Adipocyte (in vitro differentiated cells): ENCODE measurements at regions not wholly inside any gene's neighbourhood (a gene's known extent, or its start where the extent isn't known, plus 50 kb on each side); places are given as distances from the start of the nearest gene placed in this dataset.
"Not testable (repeated sequence)": the region's sequence is repeated elsewhere in the genome, so short reads cannot be mapped to it uniquely, and the experiment has no call there.

Source experiments
- DNase-seq: peaks from one replicate; pipeline ENCODE4 v3.0.0-alpha.2; 2015; ENCODE audit warnings: low read depth
- H3K27me3 ChIP-seq: replicated peaks from 2 replicates; pipeline ENCODE4 v1.7.0; 2013; ENCODE audit warnings: mild to moderate bottlenecking, low read length, moderate library complexity; ENCODE audit not compliant: control insufficient read depth, insufficient read depth
- H3K36me3 ChIP-seq: 2 replicates; pipeline ENCODE4 v1.7.0; 2013; ENCODE audit warnings: low read length, mild to moderate bottlenecking, moderate library complexity; ENCODE audit not compliant: control insufficient read depth, insufficient read depth, severe bottlenecking
- H3K4me1 ChIP-seq: 2 replicates; pipeline ENCODE4 v1.7.0; 2013; ENCODE audit warnings: mild to moderate bottlenecking, low read length, moderate library complexity; ENCODE audit not compliant: control insufficient read depth, insufficient read depth
- H3K4me3 ChIP-seq: 2 replicates; pipeline ENCODE4 v1.7.0; 2013; ENCODE audit warnings: mild to moderate bottlenecking, low read length, moderate library complexity
- H3K9ac ChIP-seq: 2 replicates; pipeline ENCODE4 v1.7.0; 2013; ENCODE audit warnings: mild to moderate bottlenecking, low read length, moderate library complexity
- H3K9me3 ChIP-seq: 2 replicates; pipeline ENCODE4 v1.7.0; 2013; ENCODE audit warnings: mild to moderate bottlenecking, low read length, moderate library complexity; ENCODE audit not compliant: control insufficient read depth

DNA sequence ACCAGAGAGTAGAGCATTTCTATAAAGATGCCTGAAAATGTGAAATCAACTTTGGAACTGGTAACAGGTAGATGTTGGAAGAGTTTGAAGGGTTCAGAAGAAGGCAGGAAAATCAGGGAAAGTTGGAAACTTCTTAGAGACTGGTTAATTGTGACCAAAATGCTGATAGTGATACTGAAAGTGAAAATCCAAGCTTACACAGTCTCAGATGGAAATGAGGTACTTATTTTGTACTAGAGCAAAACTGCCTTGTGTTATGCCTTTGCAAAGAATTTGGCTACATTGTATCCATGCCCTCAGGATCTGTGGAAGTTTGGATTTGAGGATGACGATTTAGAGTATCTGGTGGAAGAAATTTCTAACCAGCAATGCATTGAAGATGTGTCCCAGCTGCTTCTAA lies 430.6 kb upstream of the KCND2 start:
- H3K4me1 ChIP-seq: no peaks in the 10 kb centered on the region
- no peaks in the 10 kb centered on the region for H3K27me3 ChIP-seq
- no peaks in the 10 kb centered on the region for H3K36me3 ChIP-seq
- no peak overlapping the region for H3K9ac ChIP-seq
- DNase-seq: no peak
- peaks cover 17% of the 10 kb centered on the region for H3K9me3 ChIP-seq
- H3K4me3 ChIP-seq: no peak overlapping the region

DNA sequence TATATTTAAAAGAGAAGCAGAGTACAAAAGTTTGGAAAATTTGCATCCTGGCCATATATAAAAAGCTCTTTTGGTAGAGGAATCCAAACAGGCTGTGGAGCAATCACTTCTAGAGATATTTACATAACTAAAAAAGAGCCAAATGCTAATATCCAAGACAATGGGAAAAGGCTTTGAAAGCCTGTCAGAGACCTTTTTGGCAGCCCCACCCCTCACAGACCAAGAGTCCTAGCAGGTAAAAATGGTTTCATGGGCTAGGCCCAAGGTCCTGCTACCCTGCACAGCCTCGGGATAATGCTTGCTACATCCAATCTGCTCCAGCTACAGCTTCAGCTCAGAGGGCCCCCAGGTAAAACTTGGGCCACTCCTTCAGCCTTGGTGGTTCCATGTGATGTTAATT lies 430.2 kb upstream of the KCND2 start:
- no peaks in the 10 kb centered on the region for H3K4me1 ChIP-seq
- no peak overlapping the region for H3K4me3 ChIP-seq
- H3K9ac ChIP-seq: no peak overlapping the region
- DNase-seq: no peak
- H3K27me3 ChIP-seq: no peaks in the 10 kb centered on the region
- peaks cover 17% of the 10 kb centered on the region for H3K9me3 ChIP-seq
- no peaks in the 10 kb centered on the region for H3K36me3 ChIP-seq

DNA sequence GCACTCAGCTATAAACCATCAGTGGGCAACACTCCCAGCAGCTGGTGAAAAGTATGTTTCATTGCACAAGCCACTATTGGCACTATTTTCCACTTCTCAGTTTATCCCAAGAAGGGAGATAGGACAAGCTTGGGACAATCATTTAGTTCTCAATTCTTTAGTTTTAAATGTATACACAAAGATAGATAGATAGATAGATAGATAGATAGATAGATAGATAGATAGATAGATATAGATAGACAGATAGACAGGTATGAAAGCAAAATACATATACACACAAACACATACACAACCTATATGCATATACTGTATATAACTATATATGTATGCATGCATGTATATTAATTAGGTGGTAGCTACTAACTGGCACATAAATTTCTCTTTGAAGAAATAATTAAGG lies 411.6 kb upstream of the KCND2 start:
- Histone ChIP-seq H3K27me3 (no peaks in the 10 kb centered on the region), H3K4me3 (no peak overlapping the region), H3K9ac (no peak overlapping the region), H3K4me1 (no peaks in the 10 kb centered on the region), H3K36me3 (no peaks in the 10 kb centered on the region), H3K9me3 (no peaks in the 10 kb centered on the region)
- no peak for DNase-seq

DNA sequence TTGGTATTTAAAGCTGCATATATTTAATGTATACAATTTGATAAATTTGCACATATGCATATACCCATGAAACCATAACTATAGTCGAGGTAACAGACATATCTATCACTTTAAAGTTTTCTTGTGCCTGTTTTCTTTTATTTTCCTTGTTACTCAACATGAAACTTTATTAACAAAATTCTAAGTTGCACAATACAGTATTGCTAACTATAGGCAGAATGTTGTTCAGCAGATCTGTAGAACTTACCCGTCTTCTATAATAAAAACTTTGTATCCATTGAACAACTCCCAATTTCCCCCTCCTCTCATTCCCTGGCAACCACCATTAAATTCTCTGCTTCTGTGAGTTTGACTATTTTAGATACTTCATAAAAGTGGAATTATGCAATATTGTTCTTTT lies 404.6 kb upstream of the KCND2 start:
- no peak for DNase-seq
- H3K9ac ChIP-seq: no peak overlapping the region
- H3K4me3 ChIP-seq: no peak overlapping the region
- H3K4me1 ChIP-seq: no peaks in the 10 kb centered on the region
- no peaks in the 10 kb centered on the region for H3K27me3 ChIP-seq
- H3K36me3 ChIP-seq: no peaks in the 10 kb centered on the region
- no peaks in the 10 kb centered on the region for H3K9me3 ChIP-seq

DNA sequence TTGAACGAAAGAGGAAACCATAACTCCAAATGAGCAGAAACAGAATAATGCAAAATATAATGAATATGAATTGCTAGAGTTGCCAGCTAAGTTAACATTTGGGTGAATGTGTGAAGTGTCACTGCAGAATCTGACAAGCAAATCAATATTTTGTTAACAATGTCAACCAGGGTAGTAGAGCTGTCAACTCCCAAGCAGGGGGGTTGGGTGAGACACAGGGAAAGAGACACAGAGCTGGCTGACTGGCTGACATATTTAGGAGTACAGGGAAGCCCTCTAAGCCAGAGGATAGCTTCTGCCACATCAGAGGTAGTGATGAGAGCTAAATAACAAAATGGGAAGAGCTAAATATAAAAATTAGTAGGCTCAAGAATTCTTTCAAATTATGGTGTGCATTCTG lies 393.1 kb upstream of the KCND2 start:
- Histone ChIP-seq H3K9me3 (no peaks in the 10 kb centered on the region), H3K4me3 (no peak overlapping the region), H3K36me3 (no peaks in the 10 kb centered on the region), H3K4me1 (no peaks in the 10 kb centered on the region), H3K9ac (no peak overlapping the region), H3K27me3 (no peaks in the 10 kb centered on the region)
- DNase-seq: no peak

DNA sequence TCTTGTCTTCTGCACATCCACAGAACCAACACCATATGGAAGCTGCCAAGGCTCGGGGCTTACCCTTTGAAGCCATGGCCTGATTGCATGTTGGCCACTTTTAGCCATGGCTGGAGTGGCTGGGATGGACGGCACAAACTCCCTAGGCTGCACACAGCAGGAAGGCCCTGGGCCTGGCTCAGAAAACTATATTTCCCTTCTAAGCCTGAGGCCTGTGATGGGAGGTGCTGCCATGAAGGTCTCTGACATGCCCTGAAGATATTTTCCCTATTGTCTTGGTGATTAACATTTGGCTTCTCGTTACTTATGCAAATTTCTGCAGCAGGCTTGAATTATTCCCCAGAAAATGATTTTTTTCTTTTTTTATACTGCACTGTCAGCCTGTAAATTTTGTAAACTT lies 387.0 kb upstream of the KCND2 start:
- H3K9ac ChIP-seq: no peak overlapping the region
- no peaks in the 10 kb centered on the region for H3K27me3 ChIP-seq
- DNase-seq: no peak
- H3K4me1 ChIP-seq: no peaks in the 10 kb centered on the region
- no peak overlapping the region for H3K4me3 ChIP-seq
- H3K9me3 ChIP-seq: no peaks in the 10 kb centered on the region
- no peaks in the 10 kb centered on the region for H3K36me3 ChIP-seq

DNA sequence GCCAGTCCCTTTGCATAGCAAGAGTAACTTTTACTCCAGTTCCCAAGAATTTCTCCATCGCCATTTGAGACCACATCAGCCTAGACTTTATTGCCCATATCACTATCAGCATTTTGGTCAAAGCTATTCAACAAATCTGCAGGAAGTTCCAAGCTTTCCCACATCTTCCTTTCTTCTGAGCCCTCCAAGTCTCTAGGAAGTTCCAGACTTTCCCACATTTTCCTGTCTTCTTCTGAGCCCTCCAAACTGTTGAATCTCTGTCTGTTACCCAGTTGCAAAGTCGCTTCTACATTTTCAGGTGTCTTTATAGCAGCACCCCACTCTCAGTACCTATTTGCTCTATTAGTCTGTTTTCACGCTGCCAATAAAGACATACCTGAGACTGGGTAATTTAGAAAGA lies 386.4 kb upstream of the KCND2 start:
- H3K9ac ChIP-seq, H3K4me3 ChIP-seq, H3K36me3 ChIP-seq, H3K27me3 ChIP-seq, H3K4me1 ChIP-seq, H3K9me3 ChIP-seq, DNase-seq: not testable (repeated sequence)

DNA sequence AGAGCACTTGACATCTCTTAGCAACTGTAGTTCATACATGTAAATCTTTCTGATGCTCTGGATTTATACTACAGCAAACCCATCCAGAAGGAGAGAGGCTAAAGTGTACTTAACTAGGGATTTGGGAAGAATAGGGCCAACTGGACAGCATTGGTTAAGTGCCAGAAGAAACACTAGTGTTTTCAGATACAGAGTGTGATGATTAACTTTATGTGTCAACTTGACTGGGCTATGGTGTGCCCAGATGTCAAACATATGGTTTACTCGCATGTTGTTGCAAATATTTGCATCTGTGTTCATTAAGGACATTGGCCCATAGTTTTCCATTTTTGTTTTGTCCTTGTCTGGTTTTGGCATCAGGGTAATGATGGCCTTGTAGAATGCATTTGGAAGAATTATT lies 384.7 kb upstream of the KCND2 start:
- no peaks in the 10 kb centered on the region for H3K36me3 ChIP-seq
- H3K9me3 ChIP-seq: no peaks in the 10 kb centered on the region
- no peak overlapping the region for H3K4me3 ChIP-seq
- no peaks in the 10 kb centered on the region for H3K27me3 ChIP-seq
- H3K9ac ChIP-seq: no peak overlapping the region
- no peaks in the 10 kb centered on the region for H3K4me1 ChIP-seq
- DNase-seq: no peak

DNA sequence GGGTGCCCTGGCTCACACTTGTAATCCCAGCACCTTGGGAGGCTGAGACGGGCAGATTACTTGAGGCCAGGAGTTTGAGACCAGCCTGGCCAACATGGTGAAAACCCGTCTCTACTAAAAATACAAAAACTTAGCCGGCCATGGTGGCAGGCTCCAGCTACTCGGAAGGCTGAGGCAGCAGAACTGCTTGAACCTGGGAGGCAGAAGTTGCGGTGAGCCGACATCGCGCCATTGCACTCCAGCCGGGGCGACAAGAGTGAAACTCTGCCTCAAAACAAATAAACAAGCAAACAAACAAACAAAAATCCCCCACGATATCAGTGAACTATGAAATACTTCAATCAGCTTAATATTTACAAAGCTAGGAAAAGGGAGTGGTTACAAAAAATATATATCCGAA lies 382.3 kb upstream of the KCND2 start:
- no peak overlapping the region for H3K9ac ChIP-seq
- H3K27me3 ChIP-seq: no peaks in the 10 kb centered on the region
- H3K4me3 ChIP-seq: no peak overlapping the region
- H3K9me3 ChIP-seq: no peaks in the 10 kb centered on the region
- H3K36me3 ChIP-seq: no peaks in the 10 kb centered on the region
- DNase-seq: no peak
- no peaks in the 10 kb centered on the region for H3K4me1 ChIP-seq

DNA sequence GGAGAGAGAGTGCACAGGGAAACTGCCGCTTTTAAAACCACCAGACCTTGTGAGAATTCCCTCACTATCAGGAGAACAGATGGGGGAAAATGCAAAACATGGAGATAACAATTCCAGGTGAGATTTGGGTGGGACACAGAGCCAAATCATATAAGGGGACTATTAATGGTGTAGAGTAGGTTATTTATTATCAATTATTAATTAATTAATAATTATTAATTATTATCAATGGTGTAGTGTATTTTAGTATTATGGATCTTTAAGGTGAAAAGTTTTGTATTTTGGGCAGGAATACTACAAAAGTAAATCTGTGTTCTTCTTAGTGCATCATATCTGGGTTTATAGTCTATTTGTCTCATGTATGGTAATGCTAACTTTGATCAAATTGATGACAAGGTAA lies 377.7 kb upstream of the KCND2 start:
- no peaks in the 10 kb centered on the region for H3K27me3 ChIP-seq
- H3K9ac ChIP-seq: no peak overlapping the region
- no peak for DNase-seq
- H3K4me1 ChIP-seq: no peaks in the 10 kb centered on the region
- H3K4me3 ChIP-seq: no peak overlapping the region
- H3K36me3 ChIP-seq: no peaks in the 10 kb centered on the region
- peaks cover 6% of the 10 kb centered on the region for H3K9me3 ChIP-seq

DNA sequence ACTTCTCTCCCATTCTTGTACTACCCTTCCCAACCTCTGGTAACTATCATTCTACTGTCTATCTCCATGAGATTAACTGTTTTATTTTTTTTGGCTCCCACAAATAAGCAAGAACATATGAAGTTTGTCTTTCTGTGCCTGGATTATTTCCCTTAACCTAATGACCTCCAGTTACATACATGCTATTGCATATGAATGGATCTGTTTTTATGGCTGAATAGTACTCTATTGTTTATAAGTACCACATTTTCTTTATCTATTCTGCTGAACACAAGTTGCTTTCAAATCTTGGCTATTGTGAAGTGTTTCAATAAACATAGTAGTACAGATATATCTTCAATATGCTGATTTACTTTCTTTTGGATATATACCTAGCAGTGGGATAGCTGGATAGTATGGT lies 376.6 kb upstream of the KCND2 start:
- no peak for DNase-seq
- H3K36me3 ChIP-seq: no peaks in the 10 kb centered on the region
- no peaks in the 10 kb centered on the region for H3K27me3 ChIP-seq
- H3K9ac ChIP-seq: no peak overlapping the region
- H3K4me1 ChIP-seq: peaks cover 4% of the 10 kb centered on the region
- peaks cover 6% of the 10 kb centered on the region for H3K9me3 ChIP-seq
- H3K4me3 ChIP-seq: no peak overlapping the region

DNA sequence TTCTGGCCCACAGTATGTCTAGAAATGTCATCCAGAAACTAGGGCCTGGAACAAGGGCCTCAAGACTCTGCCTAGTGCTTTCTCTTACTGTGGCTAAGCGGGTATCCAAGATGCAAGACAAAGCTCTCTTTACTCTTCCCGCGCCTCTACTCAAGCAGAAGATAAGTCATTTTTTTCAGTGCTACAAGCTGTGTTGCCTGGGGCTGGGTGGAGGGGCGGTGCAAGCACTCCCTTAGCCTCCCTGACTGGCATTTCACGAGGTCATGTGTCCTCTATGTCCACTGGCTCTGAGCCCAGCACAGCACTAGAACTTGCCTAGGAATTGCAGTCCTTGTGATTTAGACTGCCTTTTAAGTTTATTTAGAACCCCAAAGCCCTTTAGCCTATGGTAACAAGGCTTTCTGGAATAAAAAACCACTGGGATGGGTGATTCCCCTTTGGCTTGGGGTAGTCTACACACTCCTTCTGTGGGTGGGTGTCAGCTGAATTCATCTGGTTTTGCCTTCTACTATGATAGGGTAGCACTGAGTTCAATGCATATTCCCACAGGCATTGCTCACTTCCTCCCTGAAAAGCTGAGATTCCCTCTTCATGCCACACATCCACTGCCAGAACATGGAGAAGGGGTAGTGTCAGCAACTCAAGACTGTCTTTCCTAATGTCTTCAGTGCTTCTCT lies 371.8 kb upstream of the KCND2 start:
- Histone ChIP-seq H3K4me1 (peaks cover 5% of the 10 kb centered on the region), H3K4me3 (no peak overlapping the region), H3K36me3 (no peaks in the 10 kb centered on the region), H3K9me3 (peaks cover 6% of the 10 kb centered on the region), H3K9ac (no peak overlapping the region), H3K27me3 (no peaks in the 10 kb centered on the region)
- DNase-seq: peak; percentile 1
